Posterior vena cava (tissue), 2 donors: ENCODE measurements at regions not wholly inside any gene's neighbourhood (a gene's known extent, or its start where the extent isn't known, plus 50 kb on each side); places are given as distances from the start of the nearest gene placed in this dataset.
"Not testable (repeated sequence)": the region's sequence is repeated elsewhere in the genome, so short reads cannot be mapped to it uniquely, and the experiment has no call there.

ENCODE experiments used
- DNase-seq: peaks from one replicate; pipeline ENCODE4 v3.0.0-alpha.2; 2020; ENCODE audit warnings: low spot score
- intact Hi-C, 2 donors: fragments of 100-400 bp; cut with DNase I; formaldehyde crosslinking; loops; one replicate each; pipeline versions ENCODE4 v1.14.1 to v1.14.2; 2022 to 2023
- donor health status: DM: yes; HTN: yes; CAD: no.
- donor health status: DM: yes; HTN: yes; CAD: no.

- DNase-seq: peak; percentile 93
- intact Hi-C loops: no loop called here
These were observed 216.8 kb upstream of the PIK3R1 start for GRCh38 chr5:67998709-67999261.

GRCh38 chr5:67997892-67998457, 217.6 kb upstream of the PIK3R1 start:
- no peak for DNase-seq
- intact Hi-C loops: no loop called here

- intact Hi-C loops: no loop called here
- DNase-seq: no peak
These were observed 218.4 kb upstream of the PIK3R1 start for GRCh38 chr5:67997148-67997547.

GRCh38 chr5:67996596-67996995, 219.0 kb upstream of the PIK3R1 start:
- intact Hi-C loops: no loop called here
- DNase-seq: no peak

- no peak for DNase-seq
- intact Hi-C loops: no loop called here
These were observed 222.6 kb upstream of the PIK3R1 start for GRCh38 chr5:67992923-67993322.

- intact Hi-C loops: no loop called here
These were observed 226.1 kb upstream of the PIK3R1 start for GRCh38 chr5:67989456-67989855.

GRCh38 chr5:67986761-67987160, 228.8 kb upstream of the PIK3R1 start:
- intact Hi-C loops: no loop called here
- DNase-seq: no peak

More at GRCh38 chr5:67989456-67989855, 226.1 kb upstream of the PIK3R1 start:
- DNase-seq: no peak

GRCh38 chr5:67985686-67986387, 229.7 kb upstream of the PIK3R1 start:
- intact Hi-C loops: no loop called here
- no peak for DNase-seq

GRCh38 chr5:67984546-67984945, 231.0 kb upstream of the PIK3R1 start:
- intact Hi-C loops: no loop called here
- DNase-seq: no peak

- intact Hi-C loops: no loop called here
- DNase-seq: no peak
These were observed 232.1 kb upstream of the PIK3R1 start for GRCh38 chr5:67983251-67984110.

- DNase-seq, intact Hi-C loops: not testable (repeated sequence)
These were observed 233.4 kb upstream of the PIK3R1 start for GRCh38 chr5:67982160-67982559.

- intact Hi-C loops: no loop called here
- no peak for DNase-seq
These were observed 237.4 kb upstream of the PIK3R1 start for GRCh38 chr5:67978171-67978570.

- DNase-seq: no peak
- intact Hi-C loops: no loop called here
These were observed 238.5 kb upstream of the PIK3R1 start for GRCh38 chr5:67976891-67977601.

GRCh38 chr5:67976181-67976580, 239.4 kb upstream of the PIK3R1 start:
- DNase-seq: no peak
- intact Hi-C loops: no loop called here

GRCh38 chr5:67974471-67974870, 241.1 kb upstream of the PIK3R1 start:
- intact Hi-C loops: no loop called here

GRCh38 chr5:67974054-67974453, 241.5 kb upstream of the PIK3R1 start:
- intact Hi-C loops: no loop called here
- DNase-seq: no peak

More at GRCh38 chr5:67974471-67974870, 241.1 kb upstream of the PIK3R1 start:
- no peak for DNase-seq

GRCh38 chr5:67971971-67972821, 243.4 kb upstream of the PIK3R1 start:
- intact Hi-C loops: no loop called here
- no peak for DNase-seq

GRCh38 chr5:67971223-67971830, 244.2 kb upstream of the PIK3R1 start:
- intact Hi-C loops: no loop called here
- DNase-seq: no peak
